SK-N-SH (cell line): ENCODE measurements at regions not wholly inside any gene's neighbourhood (a gene's known extent, or its start where the extent isn't known, plus 50 kb on each side); places are given as distances from the start of the nearest gene placed in this dataset.
"Not testable (repeated sequence)": the region's sequence is repeated elsewhere in the genome, so short reads cannot be mapped to it uniquely, and the experiment has no call there.

Source experiments
- CTCF ChIA-PET: fragments of 300-600, 350-600 bp; formaldehyde crosslinking; extraction: SDS; loops from one replicate; lab custom pipeline; 2021; lab: Yijun Ruan, JAX
- POLR2A ChIA-PET: fragments of 350-600 bp; sonication (Branson Sonifier 250); formaldehyde crosslinking; extraction: SDS; loops from one replicate; lab custom pipeline; 2020; ENCODE audit warnings: antibody characterized with exemption, inconsistent platforms; lab: Yijun Ruan, JAX
- DNase-seq: peaks from one replicate; pipeline ENCODE4 v3.0.0; 2012
- H2AFZ ChIP-seq: fragments of 200-600 bp; sonication (generic); 2 replicates; pipeline ENCODE4 v1.8.1; 2016; ENCODE audit warnings: antibody characterized with exemption, mild to moderate bottlenecking, low read depth
- H3F3A ChIP-seq: fragments of 200-600 bp; sonication (generic); replicated peaks from 2 replicates; pipeline ENCODE3; 2016; ENCODE audit warnings: antibody characterized with exemption, mild to moderate bottlenecking; ENCODE audit not compliant: insufficient read depth
- H3K27ac ChIP-seq, 2 experiments: fragments of 200-500 bp in 1 of 2; fragments of 200-600 bp in 1 of 2; sonication (Bioruptor generic) in 1 of 2; sonication (generic), shearing (Covaris generic) in 1 of 2; 2 replicates each; pipeline versions ENCODE4 v1.5.1 to v1.6.1; 2014 to 2016; ENCODE audit warnings: low read depth in 2 of 2, inconsistent platforms in 1 of 2, low read length in 1 of 2, mild to moderate bottlenecking in 1 of 2, mixed read lengths in 1 of 2
- H3K27me3 ChIP-seq: fragments of 200-600 bp; sonication (generic), shearing (Covaris generic); 2 replicates; pipeline ENCODE4 v1.6.1; 2016; ENCODE audit warnings: mixed run types; ENCODE audit not compliant: insufficient read depth
- H3K36me3 ChIP-seq, 2 experiments: fragments of 200-500 bp in 1 of 2; fragments of 200-600 bp in 1 of 2; sonication (Bioruptor generic) in 1 of 2; sonication (generic) in 1 of 2; replicated peaks in 1 of 2; 2 replicates each; pipeline versions ENCODE3 to v1.5.1; 2014 to 2016; ENCODE audit warnings: low read length in 1 of 2, mild to moderate bottlenecking in 1 of 2; ENCODE audit not compliant: insufficient read depth in 2 of 2, control insufficient read depth in 1 of 2
- H3K4me1 ChIP-seq, 2 experiments: fragments of 200-500 bp in 1 of 2; fragments of 200-600 bp in 1 of 2; sonication (Bioruptor generic) in 1 of 2; sonication (generic), shearing (Covaris generic) in 1 of 2; 2 replicates each; pipeline versions ENCODE4 v1.5.1 to v1.6.1; 2014 to 2016; ENCODE audit warnings: low read depth in 1 of 2, low read length in 1 of 2, mixed run types in 1 of 2; ENCODE audit not compliant: insufficient read depth in 2 of 2, control insufficient read depth in 1 of 2
- H3K4me2 ChIP-seq: fragments of 200-600 bp; sonication (generic), shearing (Covaris generic); 2 replicates; pipeline ENCODE4 v1.6.1; 2017; ENCODE audit warnings: mixed run types
- H3K4me3 ChIP-seq, 2 experiments: fragments of 200-500 bp in 1 of 2; fragments of 200-600 bp in 1 of 2; sonication (Bioruptor generic) in 1 of 2; sonication (generic), shearing (Covaris generic) in 1 of 2; 2 replicates each; pipeline versions ENCODE4 v1.5.1 to v1.8.1; 2014 to 2016; ENCODE audit warnings: low read depth in 2 of 2, inconsistent platforms in 1 of 2, low read length in 1 of 2, mild to moderate bottlenecking in 1 of 2, mixed read lengths in 1 of 2, moderate library complexity in 1 of 2
- H3K79me2 ChIP-seq: fragments of 200-600 bp; sonication (generic); 2 replicates; pipeline ENCODE4 v1.8.1; 2017; ENCODE audit warnings: mild to moderate bottlenecking; ENCODE audit not compliant: insufficient read depth
- H3K9ac ChIP-seq: fragments of 200-600 bp; sonication (generic); 2 replicates; pipeline ENCODE4 v1.6.1; 2017; ENCODE audit warnings: mixed run types
- H3K9me2 ChIP-seq: fragments of 200-600 bp; sonication (generic); 2 replicates; pipeline ENCODE4 v1.6.1; 2017; ENCODE audit warnings: mixed run types
- H3K9me3 ChIP-seq: fragments of 200-600 bp; sonication (generic); 2 replicates; pipeline ENCODE4 v1.6.1; 2017; ENCODE audit warnings: mixed run types, mild to moderate bottlenecking, moderate library complexity
- H4K20me1 ChIP-seq: fragments of 200-600 bp; sonication (generic); 2 replicates; pipeline ENCODE4 v1.6.1; 2017; ENCODE audit warnings: mild to moderate bottlenecking, mixed run types; ENCODE audit not compliant: insufficient read depth
- WGBS: methylation state at CpG from one replicate; pipeline ENCODE4 v1.1.6; 2017; ENCODE audit warnings: low lambda C conversion rate; 5-methylcytosine and 5-hydroxymethylcytosine counted together

DNA sequence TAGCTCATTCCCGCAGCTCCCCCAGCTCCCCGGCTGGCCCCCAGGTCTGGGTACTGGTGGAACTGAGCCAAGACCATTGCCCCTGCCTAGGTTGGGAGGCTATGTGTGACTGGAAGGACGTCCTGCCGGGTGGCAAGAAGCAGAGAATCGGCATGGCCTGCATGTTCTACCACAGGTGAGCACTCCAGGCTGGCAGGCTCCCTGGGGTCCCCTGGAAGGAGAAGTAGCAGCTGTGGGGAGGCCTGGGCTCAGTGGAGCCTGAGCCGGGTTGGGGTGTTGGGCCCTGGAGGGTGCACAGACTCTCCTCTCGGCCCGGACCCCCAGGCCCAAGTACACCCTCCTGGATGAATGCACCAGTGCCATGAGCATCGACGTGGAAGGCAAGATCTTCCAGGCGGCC lies 202.6 kb downstream of the CCT8L2 start:
- H4K20me1 ChIP-seq, H3F3A ChIP-seq, H3K4me3 ChIP-seq, H3K79me2 ChIP-seq, H3K4me2 ChIP-seq, H3K9me2 ChIP-seq, CTCF ChIA-PET, H3K27ac ChIP-seq, H3K9ac ChIP-seq, H2AFZ ChIP-seq, H3K4me1 ChIP-seq, H3K9me3 ChIP-seq, H3K36me3 ChIP-seq, POLR2A ChIA-PET, H3K27me3 ChIP-seq, DNase-seq: not testable (repeated sequence)
- WGBS, result 0% methylated on average over 1 of the region's 11 CpGs

GRCh38 chr22:16389256-16389655 lies 203.4 kb downstream of the CCT8L2 start:
- H3K27ac ChIP-seq, DNase-seq, H3K4me2 ChIP-seq, H3K9ac ChIP-seq, H3K9me3 ChIP-seq, H3K9me2 ChIP-seq, H3K36me3 ChIP-seq, H3K79me2 ChIP-seq, CTCF ChIA-PET, H3K4me3 ChIP-seq, H3K27me3 ChIP-seq, POLR2A ChIA-PET, H3F3A ChIP-seq, H2AFZ ChIP-seq, H3K4me1 ChIP-seq, H4K20me1 ChIP-seq: not testable (repeated sequence)
- no CpG with 5 or more reads among the region's 12 CpGs for WGBS

DNA sequence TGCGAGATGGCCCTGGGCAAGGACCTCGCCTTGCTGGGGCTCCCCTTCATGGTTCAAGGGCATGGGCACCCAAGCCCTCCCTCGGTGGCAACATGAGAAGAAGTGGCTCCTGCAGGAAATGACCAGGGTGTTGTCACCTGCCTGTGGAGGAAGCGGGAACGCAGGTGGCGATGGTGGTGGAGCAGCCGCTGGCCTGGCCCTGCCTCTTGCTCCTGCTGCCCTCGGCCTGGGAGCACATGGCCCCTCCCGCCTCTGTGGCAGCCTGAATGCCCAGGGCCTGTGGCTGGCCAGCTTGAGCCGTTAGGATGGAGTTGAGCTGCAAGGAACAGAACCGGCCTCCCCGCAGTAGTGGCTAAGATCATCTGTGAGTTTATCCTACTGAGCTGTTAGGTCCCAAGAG lies 204.0 kb downstream of the CCT8L2 start:
- H3K4me2 ChIP-seq, H3K36me3 ChIP-seq, H3K9me3 ChIP-seq, DNase-seq, CTCF ChIA-PET, H3F3A ChIP-seq, H3K4me3 ChIP-seq, H2AFZ ChIP-seq, H4K20me1 ChIP-seq, H3K27me3 ChIP-seq, H3K4me1 ChIP-seq, H3K27ac ChIP-seq, H3K79me2 ChIP-seq, H3K9ac ChIP-seq, POLR2A ChIA-PET, H3K9me2 ChIP-seq: not testable (repeated sequence)
- WGBS, result 10% methylated on average over 6 of the region's 12 CpGs

DNA sequence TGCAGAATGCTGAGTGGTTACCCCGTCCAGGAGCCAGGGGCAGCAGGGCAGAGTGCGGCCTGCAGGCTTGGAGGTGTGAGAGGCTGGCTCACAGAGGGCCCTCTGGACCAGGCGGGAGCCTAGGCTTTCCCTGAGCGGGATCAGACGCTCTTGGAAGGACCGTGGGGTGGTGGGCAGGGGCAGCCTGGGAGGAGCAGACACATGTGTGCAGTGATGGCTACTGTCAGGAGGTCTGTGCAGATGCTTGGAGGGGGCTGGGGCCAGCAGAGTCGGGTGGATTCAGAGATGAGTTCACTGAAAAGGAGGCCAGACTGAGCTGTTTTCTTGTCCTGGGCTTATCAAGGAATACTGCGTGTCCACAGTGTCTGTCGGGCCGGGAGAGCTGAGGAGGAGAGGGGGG lies 204.5 kb downstream of the CCT8L2 start:
- H3K79me2 ChIP-seq, H3K4me1 ChIP-seq, H3K27me3 ChIP-seq, CTCF ChIA-PET, H2AFZ ChIP-seq, H3K9ac ChIP-seq, POLR2A ChIA-PET, H3K36me3 ChIP-seq, H3K9me3 ChIP-seq, H4K20me1 ChIP-seq, H3K27ac ChIP-seq, DNase-seq, H3K4me3 ChIP-seq, H3F3A ChIP-seq, H3K9me2 ChIP-seq, H3K4me2 ChIP-seq: not testable (repeated sequence)
- 0% methylated on average over 4 of the region's 10 CpGs for WGBS

GRCh38 chr22:16387543-16387942 lies 205.1 kb downstream of the CCT8L2 start:
- H3F3A ChIP-seq, H3K9me2 ChIP-seq, H3K27ac ChIP-seq, H3K9me3 ChIP-seq, H2AFZ ChIP-seq, H4K20me1 ChIP-seq, H3K36me3 ChIP-seq, DNase-seq, H3K79me2 ChIP-seq, POLR2A ChIA-PET, H3K9ac ChIP-seq, CTCF ChIA-PET, H3K4me1 ChIP-seq, H3K4me2 ChIP-seq, H3K4me3 ChIP-seq, H3K27me3 ChIP-seq: not testable (repeated sequence)
- 34% methylated on average over 6 of the region's 11 CpGs for WGBS
